Stimulated activated CD8-positive, alpha-beta memory T cell treated with anti-CD3 and anti-CD28 coated beads, Interleukin-12 subunit alpha, Interleukin-12 subunit beta, amount 100 ng/mL, for 1 hour (primary cell): ENCODE measurements at regions not wholly inside any gene's neighbourhood (a gene's known extent, or its start where the extent isn't known, plus 50 kb on each side); places are given as distances from the start of the nearest gene placed in this dataset.
"Not testable (repeated sequence)": the region's sequence is repeated elsewhere in the genome, so short reads cannot be mapped to it uniquely, and the experiment has no call there.

ENCODE experiments used
- DNase-seq: peaks from one replicate; pipeline ENCODE4 v3.0.0-alpha.2; 2020; ENCODE audit warnings: low read depth

DNA sequence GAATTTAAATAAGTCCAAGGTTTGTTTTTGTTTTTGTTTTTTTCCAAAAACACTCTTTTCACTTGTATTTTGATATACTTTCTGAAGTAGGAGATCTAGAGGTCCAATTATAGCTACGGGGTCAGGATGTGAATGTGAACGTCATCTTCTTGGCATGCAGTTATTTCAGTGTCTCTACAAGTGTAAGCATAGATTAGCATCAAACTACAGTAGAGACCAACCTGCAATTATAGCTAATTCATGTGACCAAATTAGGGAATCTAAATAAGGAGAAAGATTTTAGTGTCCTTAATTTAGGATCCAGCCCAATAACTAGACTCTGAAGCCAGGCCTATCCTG is 107.3 kb upstream of the PALMD start:
- DNase-seq = no peak

DNA sequence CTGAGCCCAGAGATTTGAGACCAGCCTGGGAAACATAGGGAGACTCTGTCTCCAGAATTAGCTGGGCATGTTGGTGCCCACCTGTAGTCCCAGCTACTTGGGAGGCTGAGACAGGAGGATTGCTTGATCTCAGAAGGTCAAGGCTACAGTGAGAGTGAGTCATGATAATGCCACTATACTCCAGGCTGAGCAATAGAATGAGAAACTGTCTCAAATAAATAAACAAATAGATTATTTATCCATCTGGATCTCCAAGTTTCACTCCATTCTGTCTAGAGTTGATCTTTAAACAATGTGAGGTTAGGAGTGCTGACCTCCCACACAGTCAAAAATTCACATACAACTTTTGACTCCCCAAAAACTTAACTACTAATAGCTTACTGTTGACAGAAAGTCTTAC is 106.8 kb upstream of the PALMD start:
- no peak for DNase-seq

DNA sequence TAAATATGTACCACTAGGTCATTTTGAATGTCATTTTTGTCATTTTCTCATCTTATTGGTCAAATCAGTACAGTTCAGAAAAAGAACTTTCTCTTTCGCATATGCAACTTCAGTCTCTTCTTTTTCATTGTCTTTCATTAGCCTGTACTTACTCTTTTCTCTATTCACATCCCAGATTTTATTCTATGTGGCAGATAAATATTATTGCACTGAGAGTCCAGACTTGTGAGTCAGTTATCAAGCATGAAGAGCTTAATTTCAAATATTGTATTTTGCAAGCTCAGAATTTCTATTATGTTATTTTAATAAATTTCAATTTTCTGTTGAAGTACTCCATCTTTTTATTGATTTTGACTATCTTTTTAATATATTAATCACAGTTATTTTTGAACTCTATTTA is 105.2 kb upstream of the PALMD start:
- no peak for DNase-seq

- no peak for DNase-seq
These were observed 101.6 kb upstream of the PALMD start for GRCh38 chr1:99544328-99544727.

- no peak for DNase-seq
These were observed 99.2 kb upstream of the PALMD start for GRCh38 chr1:99546432-99547416.

- no peak for DNase-seq
These were observed 96.8 kb upstream of the PALMD start for GRCh38 chr1:99548943-99549605.

- no peak for DNase-seq
These were observed 95.7 kb upstream of the PALMD start for GRCh38 chr1:99550198-99550597.

DNA sequence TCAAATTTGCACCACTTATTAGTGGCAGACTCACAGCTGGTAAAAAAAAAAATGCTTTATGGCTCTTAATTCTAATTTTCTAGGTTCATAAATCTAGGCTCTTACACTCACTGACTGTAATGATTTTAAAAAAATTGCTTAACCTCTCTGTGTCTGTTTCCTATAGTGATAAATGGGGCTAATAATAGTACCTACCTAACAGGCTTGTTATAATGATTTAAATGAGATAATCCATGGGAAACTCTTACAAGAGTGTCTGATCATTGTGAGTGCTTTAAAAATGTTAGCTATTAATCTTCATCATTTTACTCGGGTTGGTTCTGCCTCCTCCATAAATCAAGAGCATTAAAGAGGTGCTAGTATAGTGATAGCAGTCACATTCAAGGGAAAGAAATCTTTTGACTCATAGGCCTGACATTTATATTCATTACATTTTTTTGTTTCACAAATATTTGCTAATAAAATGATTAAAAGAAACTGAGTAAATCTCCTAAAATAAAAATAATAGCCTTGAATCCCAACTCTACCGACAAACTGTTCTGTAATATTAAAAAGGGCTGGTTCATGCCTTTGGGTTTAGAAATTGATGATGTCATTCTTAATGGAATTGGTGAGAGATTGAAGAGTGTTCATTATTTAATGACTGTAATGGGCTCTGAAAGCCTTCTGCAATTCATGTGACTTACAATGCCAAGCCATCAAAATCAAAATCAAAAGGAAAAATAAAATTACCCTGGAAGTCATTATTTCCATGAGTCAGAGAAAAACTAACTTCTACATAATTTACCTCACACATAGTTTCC is 93.9 kb upstream of the PALMD start:
- no peak for DNase-seq

GRCh38 chr1:99553301-99553700 is 92.6 kb upstream of the PALMD start:
- DNase-seq = no peak

- not testable (repeated sequence) for DNase-seq
These were observed 92.1 kb upstream of the PALMD start for GRCh38 chr1:99553819-99554218.

GRCh38 chr1:99554727-99555126 is 91.2 kb upstream of the PALMD start:
- DNase-seq = no peak

DNA sequence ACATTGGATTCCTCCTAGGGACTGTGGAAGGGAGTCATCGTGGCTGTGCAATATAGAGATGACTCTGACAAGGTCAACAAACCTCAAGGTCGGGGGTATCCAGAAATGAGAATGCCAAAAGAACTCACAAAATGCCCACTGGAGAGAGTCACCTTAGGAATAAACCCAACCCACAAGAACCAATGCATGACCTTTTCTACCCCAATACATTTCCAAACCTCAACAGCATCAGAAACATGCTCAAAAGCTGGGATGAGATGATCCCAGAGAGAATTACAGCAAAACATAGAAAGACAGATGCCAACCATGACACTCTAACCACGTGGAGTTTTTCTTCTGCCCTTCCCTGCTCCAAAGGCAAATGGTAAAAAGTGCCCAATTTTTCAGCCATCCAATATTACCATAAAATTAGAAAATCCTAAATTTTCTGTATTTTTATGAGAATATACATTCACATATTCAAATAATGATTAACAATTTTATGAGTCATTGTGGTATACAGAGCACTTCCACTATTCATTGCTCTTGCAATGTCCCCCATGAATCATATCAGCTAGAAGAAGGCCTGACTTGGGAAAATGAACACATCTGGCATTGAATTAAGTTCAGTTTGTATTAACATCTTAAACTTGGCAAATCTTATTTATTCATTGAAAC is 88.2 kb upstream of the PALMD start:
- no peak for DNase-seq

- no peak for DNase-seq
These were observed 86.7 kb upstream of the PALMD start for GRCh38 chr1:99559166-99559565.

DNA sequence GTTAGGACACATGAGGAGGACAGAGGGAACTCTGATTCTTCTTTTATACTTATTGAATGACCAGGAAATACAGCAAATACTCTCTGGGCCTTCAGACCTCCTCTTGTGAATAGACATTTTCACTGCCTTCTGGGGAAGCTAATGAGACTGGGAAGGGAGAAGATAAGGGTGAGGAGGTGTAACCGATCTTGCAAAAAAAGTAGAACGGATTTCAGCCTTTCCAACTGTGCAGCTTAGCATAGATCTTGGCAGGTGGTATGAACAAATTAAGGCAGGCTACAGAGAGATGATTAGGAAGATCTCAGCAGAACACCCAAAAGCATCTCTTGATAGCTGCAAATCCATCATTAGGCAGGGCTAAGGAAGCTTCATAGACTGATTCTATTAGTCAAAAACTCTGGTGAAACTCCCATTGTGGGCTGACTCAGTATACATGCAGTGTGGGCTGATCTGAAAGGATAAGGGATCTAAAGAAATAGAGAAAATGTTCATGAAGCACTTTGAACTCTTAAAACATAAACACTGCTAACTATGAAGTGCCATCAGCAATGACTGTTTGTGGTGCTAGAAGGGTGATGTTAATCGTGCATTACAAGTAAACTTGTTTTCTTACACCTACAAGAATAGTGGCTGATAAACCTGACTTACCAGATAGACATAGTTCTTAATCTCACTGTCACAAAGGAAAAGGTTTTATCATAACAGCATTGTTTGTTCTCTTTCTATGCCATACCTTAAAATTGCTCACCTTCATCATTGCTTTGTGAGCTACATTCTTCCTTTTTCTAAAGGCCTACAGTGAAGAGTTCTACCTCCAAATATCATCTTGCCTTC is 85.5 kb upstream of the PALMD start:
- no peak for DNase-seq

- no peak for DNase-seq
These were observed 84.0 kb upstream of the PALMD start for GRCh38 chr1:99561952-99562351.

DNA sequence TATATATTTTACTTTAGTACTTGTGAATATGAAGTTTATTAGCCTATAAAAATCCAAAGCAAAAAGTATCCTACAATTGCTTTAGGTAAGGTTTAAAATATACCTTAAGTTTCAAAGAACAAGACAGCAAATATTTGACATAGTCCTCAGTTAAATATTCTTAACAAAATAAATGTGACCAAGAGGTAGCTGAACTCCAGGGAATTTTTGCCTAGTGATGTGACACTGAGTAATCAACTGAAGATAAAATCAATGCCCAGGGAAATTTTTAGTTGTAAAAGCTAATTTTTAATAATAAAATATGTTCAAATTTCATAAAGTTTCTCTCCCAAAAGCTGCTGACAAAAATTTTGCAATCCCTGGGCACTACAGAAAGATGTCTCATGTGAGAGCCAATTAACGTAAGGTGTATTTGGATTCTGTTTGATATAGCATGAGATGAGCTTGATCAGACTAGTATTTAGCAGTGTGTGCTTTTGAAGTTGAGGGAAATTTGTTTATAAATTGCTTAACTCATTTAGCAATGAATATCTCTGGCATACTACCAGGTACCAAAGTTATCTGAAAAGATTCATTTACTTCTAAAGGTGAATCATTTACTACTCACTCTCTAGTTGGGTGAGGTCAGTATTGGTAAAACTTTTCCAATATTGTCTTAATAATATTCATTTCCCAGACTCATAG is 80.2 kb upstream of the PALMD start:
- DNase-seq = no peak

- DNase-seq = no peak
These were observed 79.5 kb upstream of the PALMD start for GRCh38 chr1:99566290-99567021.

DNA sequence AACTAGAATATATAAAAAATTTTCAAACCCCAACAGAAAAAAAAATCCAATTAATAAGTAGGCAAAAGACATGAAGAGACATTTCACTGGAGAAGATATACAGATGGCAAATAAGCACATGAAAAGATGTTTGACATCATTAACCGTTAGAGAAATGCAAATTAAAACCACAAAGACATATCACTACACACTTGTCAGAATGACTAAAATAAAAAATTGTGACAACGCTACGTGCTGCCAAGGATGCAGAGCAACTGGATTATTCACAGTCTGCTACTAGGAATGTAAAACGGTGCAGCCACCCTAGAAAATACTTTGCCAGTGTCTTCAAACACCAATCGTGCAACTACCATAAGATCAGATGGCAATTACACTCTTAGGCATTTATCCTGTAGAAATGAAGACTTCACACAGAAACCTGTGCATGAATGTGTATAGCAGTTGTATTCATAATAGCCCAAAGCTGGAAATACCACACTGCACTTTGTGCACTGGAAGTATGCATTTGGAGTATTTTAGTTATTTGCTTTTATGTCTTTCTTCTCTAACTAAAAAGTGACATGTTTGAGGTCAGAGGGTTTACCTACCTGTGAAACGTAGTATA is 75.3 kb upstream of the PALMD start:
- DNase-seq = no peak

GRCh38 chr1:99571092-99571734 is 74.7 kb upstream of the PALMD start:
- no peak for DNase-seq
